GM23338 (cell line): ENCODE measurements at regions not wholly inside any gene's neighbourhood (a gene's known extent, or its start where the extent isn't known, plus 50 kb on each side); places are given as distances from the start of the nearest gene placed in this dataset.

Source experiments
- ATAC-seq: fragments of 200-7000 bp; cut with Tn5 transposase; 3 replicates; pipeline ENCODE4 v1.9.1; 2020
- DNase-seq: peaks from one replicate; pipeline ENCODE4 v3.0.0-alpha.2; 2015; ENCODE audit warnings: low spot score
- H2AFZ ChIP-seq: fragments of 200-600 bp; sonication (generic); 2 replicates; pipeline ENCODE4 v1.8.0; 2016; ENCODE audit warnings: antibody characterized with exemption, mild to moderate bottlenecking, moderate library complexity
- H3F3A ChIP-seq: fragments of 200-600 bp; sonication (generic); replicated peaks from 2 replicates; pipeline ENCODE4 v1.8.0; 2017; ENCODE audit warnings: antibody characterized with exemption, mixed run types, low read depth
- H3K27ac ChIP-seq: fragments of 200-600 bp; sonication (generic); 2 replicates; pipeline ENCODE4 v1.6.1; 2016; ENCODE audit warnings: low read depth
- H3K27me3 ChIP-seq: fragments of 200-600 bp; sonication (generic); 2 replicates; pipeline ENCODE4 v1.8.0; 2016; ENCODE audit warnings: mild to moderate bottlenecking, mixed run types, moderate library complexity; ENCODE audit not compliant: insufficient read depth
- H3K36me3 ChIP-seq: fragments of 200-600 bp; sonication (generic); 2 replicates; pipeline ENCODE4 v1.8.0; 2016; ENCODE audit warnings: mild to moderate bottlenecking; ENCODE audit not compliant: insufficient read depth
- H3K4me1 ChIP-seq: fragments of 200-600 bp; sonication (generic); 2 replicates; pipeline ENCODE4 v1.8.0; 2016; ENCODE audit warnings: mild to moderate bottlenecking, moderate library complexity; ENCODE audit not compliant: insufficient read depth
- H3K4me2 ChIP-seq: fragments of 200-600 bp; sonication (generic); 2 replicates; pipeline ENCODE4 v1.7.1; 2017; ENCODE audit warnings: mixed run types
- H3K4me3 ChIP-seq: fragments of 200-600 bp; sonication (generic); 2 replicates; pipeline ENCODE4 v1.6.1; 2016; ENCODE audit warnings: mixed run types
- H3K79me2 ChIP-seq: fragments of 200-600 bp; sonication (generic); replicated peaks from 2 replicates; pipeline ENCODE4 v1.8.0; 2017; ENCODE audit warnings: mild to moderate bottlenecking; ENCODE audit not compliant: insufficient read depth
- H3K9me2 ChIP-seq: fragments of 200-600 bp; sonication (generic); 2 replicates; pipeline ENCODE4 v1.8.0; 2017; ENCODE audit not compliant: insufficient read depth
- H4K20me1 ChIP-seq: fragments of 200-600 bp; sonication (generic); replicated peaks from 2 replicates; pipeline ENCODE4 v1.8.0; 2017; ENCODE audit warnings: mild to moderate bottlenecking; ENCODE audit not compliant: insufficient read depth
- H3K27ac Mint-ChIP-seq: 2 replicates; pipeline ENCODE4 v1.8.0; 2020; ENCODE audit warnings: inconsistent platforms, mild to moderate bottlenecking, moderate library complexity, mixed read lengths
- H3K27me3 Mint-ChIP-seq: 3 replicates; pipeline ENCODE4 v1.8.0; 2022; ENCODE audit warnings: low read depth, mild to moderate bottlenecking, moderate library complexity, mixed read lengths, inconsistent platforms; ENCODE audit not compliant: insufficient read depth, poor library complexity
- H3K36me3 Mint-ChIP-seq: 3 replicates; pipeline ENCODE4 v1.8.0; 2021; ENCODE audit warnings: low read depth, mild to moderate bottlenecking, inconsistent platforms, moderate library complexity, mixed read lengths
- H3K4me1 Mint-ChIP-seq: 3 replicates; pipeline ENCODE4 v1.8.0; 2020; ENCODE audit warnings: mild to moderate bottlenecking, inconsistent platforms, mixed read lengths
- H3K4me3 Mint-ChIP-seq: 3 replicates; pipeline ENCODE4 v1.8.0; 2021; ENCODE audit warnings: moderate library complexity, mild to moderate bottlenecking, inconsistent platforms, mixed read lengths
- H3K9me3 Mint-ChIP-seq: 3 replicates; pipeline ENCODE4 v1.8.0; 2020; ENCODE audit warnings: moderate library complexity, mild to moderate bottlenecking, inconsistent platforms, mixed read lengths
- CREB1 ChIP-seq: fragments of 250-450 bp; sonication (Bioruptor Pico); IDR thresholded peaks from 2 replicates; pipeline ENCODE4 v1.5.0; 2020; ENCODE audit warnings: low read depth, mild to moderate bottlenecking, moderate library complexity
- EZH2 ChIP-seq: fragments of 200-600 bp; sonication (generic); IDR thresholded peaks from one replicate; pipeline ENCODE4 v1.8.0; 2017; ENCODE audit warnings: antibody characterized with exemption, mild to moderate bottlenecking, low read depth; ENCODE audit not compliant: unreplicated experiment
- EZH2phosphoT487 ChIP-seq: fragments of 200-600 bp; sonication (generic); IDR thresholded peaks from one replicate; pipeline ENCODE4 v1.8.1; 2018; ENCODE audit warnings: antibody characterized with exemption; ENCODE audit not compliant: unreplicated experiment
- JUNB ChIP-seq: IDR thresholded peaks from one replicate; pipeline ENCODE4 v1.6.1; 2016; ENCODE audit warnings: antibody characterized with exemption; ENCODE audit not compliant: unreplicated experiment
- NANOG ChIP-seq: IDR thresholded peaks from 2 replicates; pipeline ENCODE4 v1.6.1; 2016; ENCODE audit warnings: antibody characterized with exemption, borderline replicate concordance
- POLR2AphosphoS5 ChIP-seq: IDR thresholded peaks from 2 replicates; pipeline ENCODE4 v1.6.1; 2016; ENCODE audit warnings: antibody characterized with exemption, low read depth
- REST ChIP-seq: IDR thresholded peaks from one replicate; pipeline ENCODE4 v1.6.1; 2018; ENCODE audit warnings: antibody characterized with exemption; ENCODE audit not compliant: unreplicated experiment
- STAT1 ChIP-seq: IDR thresholded peaks from one replicate; pipeline ENCODE4 v1.6.1; 2016; ENCODE audit warnings: antibody characterized with exemption; ENCODE audit not compliant: unreplicated experiment
- ZNF114 ChIP-seq: fragments of 250-450 bp; sonication (Bioruptor Pico); IDR thresholded peaks from 2 replicates; pipeline ENCODE4 v1.5.0; 2020; ENCODE audit warnings: mild to moderate bottlenecking, moderate library complexity
- ZNF331 ChIP-seq: fragments of 250-450 bp; sonication (Bioruptor Pico); IDR thresholded peaks from 2 replicates; pipeline ENCODE4 v1.5.0; 2020; ENCODE audit warnings: low read depth, mild to moderate bottlenecking, moderate library complexity
- ZNF462 ChIP-seq: fragments of 250-450 bp; sonication (Bioruptor Pico); IDR thresholded peaks from 2 replicates; pipeline ENCODE4 v1.5.0; 2020; ENCODE audit warnings: mild to moderate bottlenecking, moderate library complexity
- TF ChIP-seq, protein P1 (sequence below): IDR thresholded peaks from 2 replicates; pipeline ENCODE4 v1.6.1; 2016; ENCODE audit warnings: antibody characterized with exemption
- TF ChIP-seq, protein P2 (sequence below), 2 experiments: fragments of 200-600 bp in 1 of 2; sonication (generic) in 1 of 2; conservative IDR thresholded peaks; 2 replicates each; pipeline versions ENCODE4 v1.5.1 to v1.6.1; 2016 to 2017; ENCODE audit warnings: antibody characterized with exemption in 2 of 2, low read depth in 2 of 2, mild to moderate bottlenecking in 2 of 2, moderate library complexity in 1 of 2

- TF ChIP-seq, protein P1, sequence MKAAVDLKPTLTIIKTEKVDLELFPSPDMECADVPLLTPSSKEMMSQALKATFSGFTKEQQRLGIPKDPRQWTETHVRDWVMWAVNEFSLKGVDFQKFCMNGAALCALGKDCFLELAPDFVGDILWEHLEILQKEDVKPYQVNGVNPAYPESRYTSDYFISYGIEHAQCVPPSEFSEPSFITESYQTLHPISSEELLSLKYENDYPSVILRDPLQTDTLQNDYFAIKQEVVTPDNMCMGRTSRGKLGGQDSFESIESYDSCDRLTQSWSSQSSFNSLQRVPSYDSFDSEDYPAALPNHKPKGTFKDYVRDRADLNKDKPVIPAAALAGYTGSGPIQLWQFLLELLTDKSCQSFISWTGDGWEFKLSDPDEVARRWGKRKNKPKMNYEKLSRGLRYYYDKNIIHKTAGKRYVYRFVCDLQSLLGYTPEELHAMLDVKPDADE: no peak
- TF ChIP-seq EZH2: no peak
Measured at GRCh38 chr3:188010478-188010877, 143.5 kb upstream of the LPP start (continued).

DNA sequence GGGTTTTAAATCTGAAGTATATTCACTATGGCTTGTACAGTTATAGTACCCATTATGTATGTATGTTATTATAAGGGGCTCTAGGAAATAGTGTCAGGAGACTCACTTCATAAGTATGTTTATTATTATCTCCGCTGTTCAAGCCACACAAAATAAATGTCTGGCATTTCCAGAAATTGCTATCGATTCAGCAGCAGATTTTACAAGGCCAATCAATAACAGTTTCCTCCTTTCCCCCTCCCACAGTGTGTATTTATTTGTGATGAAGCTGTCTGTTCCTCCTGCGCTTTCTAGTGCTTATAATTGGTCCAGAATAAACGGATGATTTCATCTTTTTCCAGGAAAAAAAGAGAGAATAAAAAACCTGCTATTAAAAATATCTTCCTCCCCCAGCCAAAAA is 134.2 kb upstream of the LPP start:
- Mint-ChIP-seq H3K27me3 (no peaks in the 10 kb centered on the region), H3K9me3 (peaks cover 4% of the 10 kb centered on the region; the same call in 1 of the 3 replicates), H3K4me1 (peaks cover 4% of the 10 kb centered on the region; the same call in 2 of the 3 replicates), H3K36me3 (no peaks in the 10 kb centered on the region), H3K4me3 (no peak overlapping the region), H3K27ac (no peak overlapping the region)
- no peaks in the 10 kb centered on the region for H3F3A ChIP-seq
- no peak overlapping the region for H3K27ac ChIP-seq
- no peaks in the 10 kb centered on the region for H4K20me1 ChIP-seq
- no peak for ATAC-seq
- no peaks in the 10 kb centered on the region for H3K36me3 ChIP-seq
- H3K27me3 ChIP-seq: no peaks in the 10 kb centered on the region
- DNase-seq: no peak
- no peak overlapping the region for H3K4me3 ChIP-seq
- no peak overlapping the region for H2AFZ ChIP-seq
- no peaks in the 10 kb centered on the region for H3K79me2 ChIP-seq
- no peaks in the 10 kb centered on the region for H3K9me2 ChIP-seq
- H3K4me2 ChIP-seq: no peak overlapping the region
- peaks cover 5% of the 10 kb centered on the region; the same call in 1 of the 2 replicates for H3K4me1 ChIP-seq
- TF ChIP-seq ZNF462 (CRISPR knock-in tag): no peak
- no peak for TF ChIP-seq EZH2phosphoT487
- no peak for TF ChIP-seq STAT1
- TF ChIP-seq EZH2: no peak
- no peak for TF ChIP-seq REST
- TF ChIP-seq NANOG: no peak
- no peak for TF ChIP-seq JUNB
- TF ChIP-seq ZNF331: no peak
- no peak for TF ChIP-seq ZNF114
- no peak for TF ChIP-seq POLR2AphosphoS5
- no peak for TF ChIP-seq CREB1 (CRISPR knock-in tag)
- TF ChIP-seq, protein P2, sequence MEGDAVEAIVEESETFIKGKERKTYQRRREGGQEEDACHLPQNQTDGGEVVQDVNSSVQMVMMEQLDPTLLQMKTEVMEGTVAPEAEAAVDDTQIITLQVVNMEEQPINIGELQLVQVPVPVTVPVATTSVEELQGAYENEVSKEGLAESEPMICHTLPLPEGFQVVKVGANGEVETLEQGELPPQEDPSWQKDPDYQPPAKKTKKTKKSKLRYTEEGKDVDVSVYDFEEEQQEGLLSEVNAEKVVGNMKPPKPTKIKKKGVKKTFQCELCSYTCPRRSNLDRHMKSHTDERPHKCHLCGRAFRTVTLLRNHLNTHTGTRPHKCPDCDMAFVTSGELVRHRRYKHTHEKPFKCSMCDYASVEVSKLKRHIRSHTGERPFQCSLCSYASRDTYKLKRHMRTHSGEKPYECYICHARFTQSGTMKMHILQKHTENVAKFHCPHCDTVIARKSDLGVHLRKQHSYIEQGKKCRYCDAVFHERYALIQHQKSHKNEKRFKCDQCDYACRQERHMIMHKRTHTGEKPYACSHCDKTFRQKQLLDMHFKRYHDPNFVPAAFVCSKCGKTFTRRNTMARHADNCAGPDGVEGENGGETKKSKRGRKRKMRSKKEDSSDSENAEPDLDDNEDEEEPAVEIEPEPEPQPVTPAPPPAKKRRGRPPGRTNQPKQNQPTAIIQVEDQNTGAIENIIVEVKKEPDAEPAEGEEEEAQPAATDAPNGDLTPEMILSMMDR (conservative IDR thresholded peaks at IDR 0.05; ENCODE audit: low read depth in 2 of 2): no peak
